ENCODE measurements at regions not wholly inside any gene's neighbourhood (a gene's known extent, or its start where the extent isn't known, plus 50 kb on each side); places are given as distances from the start of the nearest gene placed in this dataset.

DNA sequence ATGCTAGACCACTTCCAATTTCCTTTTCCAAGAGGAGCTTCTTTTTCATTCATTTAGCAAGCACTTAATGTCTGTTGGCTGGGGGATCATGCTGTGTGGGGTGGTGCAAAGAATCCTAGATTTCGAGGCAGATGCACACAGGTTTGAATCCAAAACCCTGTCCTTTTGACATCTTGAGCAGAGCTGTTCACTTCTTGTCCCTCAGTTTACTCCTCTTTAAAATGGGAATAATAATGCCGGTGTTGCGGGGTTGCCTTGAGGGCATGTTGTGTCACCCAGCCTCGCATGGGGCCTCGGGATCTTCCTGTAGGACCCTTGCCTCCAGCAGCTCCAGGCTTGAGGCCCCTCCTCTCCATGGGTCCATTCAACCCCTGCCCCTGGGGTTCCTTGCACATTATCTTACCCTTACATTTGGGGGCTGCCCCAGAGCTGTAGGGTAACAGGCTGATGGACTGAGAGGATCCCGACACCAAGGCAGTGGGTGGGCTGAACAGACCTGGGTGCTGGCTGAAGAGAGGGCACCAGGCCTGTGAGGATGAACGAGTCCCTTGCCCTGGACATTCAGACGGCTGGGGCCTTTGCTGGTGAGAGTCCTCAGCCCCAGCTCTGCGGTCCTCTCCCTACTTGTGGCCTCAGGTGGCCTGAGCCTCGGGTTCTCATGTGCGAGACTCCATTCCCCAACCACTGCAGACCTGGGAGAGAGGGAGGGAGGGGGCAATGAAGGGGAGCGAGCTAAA is 145.8 kb downstream of the BARX1 start:
- H3K36me3 Mint-ChIP-seq (ENCODE audit: insufficient read depth), result no peaks in the 10 kb centered on the region
- no peaks in the 10 kb centered on the region for H3K27me3 Mint-ChIP-seq
- peaks cover 11% of the 10 kb centered on the region for H3K4me1 Mint-ChIP-seq (ENCODE audit: low read depth)
- H3K27ac Mint-ChIP-seq, result no peak overlapping the region
- H3K4me3 Mint-ChIP-seq (ENCODE audit: low read depth), result no peak overlapping the region
- TF ChIP-seq, protein P1, sequence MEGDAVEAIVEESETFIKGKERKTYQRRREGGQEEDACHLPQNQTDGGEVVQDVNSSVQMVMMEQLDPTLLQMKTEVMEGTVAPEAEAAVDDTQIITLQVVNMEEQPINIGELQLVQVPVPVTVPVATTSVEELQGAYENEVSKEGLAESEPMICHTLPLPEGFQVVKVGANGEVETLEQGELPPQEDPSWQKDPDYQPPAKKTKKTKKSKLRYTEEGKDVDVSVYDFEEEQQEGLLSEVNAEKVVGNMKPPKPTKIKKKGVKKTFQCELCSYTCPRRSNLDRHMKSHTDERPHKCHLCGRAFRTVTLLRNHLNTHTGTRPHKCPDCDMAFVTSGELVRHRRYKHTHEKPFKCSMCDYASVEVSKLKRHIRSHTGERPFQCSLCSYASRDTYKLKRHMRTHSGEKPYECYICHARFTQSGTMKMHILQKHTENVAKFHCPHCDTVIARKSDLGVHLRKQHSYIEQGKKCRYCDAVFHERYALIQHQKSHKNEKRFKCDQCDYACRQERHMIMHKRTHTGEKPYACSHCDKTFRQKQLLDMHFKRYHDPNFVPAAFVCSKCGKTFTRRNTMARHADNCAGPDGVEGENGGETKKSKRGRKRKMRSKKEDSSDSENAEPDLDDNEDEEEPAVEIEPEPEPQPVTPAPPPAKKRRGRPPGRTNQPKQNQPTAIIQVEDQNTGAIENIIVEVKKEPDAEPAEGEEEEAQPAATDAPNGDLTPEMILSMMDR (IDR thresholded peaks at IDR 0.05; ENCODE audit: unreplicated experiment), result no peak
- H3K9me3 Mint-ChIP-seq (ENCODE audit: low read depth), result peaks cover 7% of the 10 kb centered on the region
- no peak for DNase-seq (ENCODE audit: low spot score, unreplicated experiment)

DNA sequence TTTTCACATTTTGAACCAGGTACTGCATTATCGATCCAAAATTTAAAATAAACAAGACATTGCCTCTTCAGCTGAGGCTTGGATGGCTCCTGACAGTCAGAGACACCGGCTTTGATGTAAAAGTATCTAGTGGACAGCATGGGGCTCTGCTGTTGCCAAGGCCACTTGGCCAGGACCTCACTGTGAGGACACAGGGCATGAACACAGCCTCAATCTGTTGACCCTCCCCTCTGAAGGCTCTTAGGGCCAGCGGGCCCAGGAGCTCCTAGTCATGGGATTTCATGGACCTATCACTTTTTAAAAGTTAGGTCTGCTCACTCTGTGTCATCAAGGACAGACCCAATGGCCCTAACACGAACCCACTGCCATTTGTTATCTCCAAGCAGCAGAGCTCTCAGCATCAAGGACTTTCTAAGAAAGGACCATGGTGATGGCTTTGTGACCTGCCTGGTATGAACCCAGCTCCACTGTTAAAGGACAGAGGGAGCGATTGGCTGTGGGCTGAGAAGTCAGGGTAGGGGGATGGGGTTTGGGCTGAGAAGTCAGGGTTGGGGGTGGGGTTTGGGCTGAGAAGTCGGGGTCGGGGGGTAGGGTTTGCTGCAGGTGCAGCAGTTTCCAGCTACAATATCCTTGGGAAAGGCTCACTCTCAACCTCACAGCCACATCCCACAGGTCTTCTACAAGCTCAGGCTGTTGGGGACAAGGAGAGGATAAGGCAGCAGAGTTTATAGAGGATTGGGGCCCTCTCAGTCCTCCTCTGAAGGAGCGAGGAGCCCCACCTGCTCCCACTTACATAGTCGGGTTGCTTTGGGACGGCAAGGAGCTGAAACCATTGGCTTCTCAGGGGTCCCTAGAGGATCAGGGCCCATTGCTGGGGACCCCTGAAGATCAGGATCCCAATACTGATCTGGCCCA is 146.8 kb downstream of the BARX1 start:
- Mint-ChIP-seq H3K4me1 (ENCODE audit: low read depth) (peaks cover 2% of the 10 kb centered on the region), H3K36me3 (ENCODE audit: insufficient read depth) (no peaks in the 10 kb centered on the region), H3K27me3 (no peaks in the 10 kb centered on the region), H3K27ac (no peak overlapping the region), H3K9me3 (ENCODE audit: low read depth) (peaks cover 7% of the 10 kb centered on the region), H3K4me3 (ENCODE audit: low read depth) (no peak overlapping the region)
- DNase-seq (ENCODE audit: low spot score, unreplicated experiment), result no peak
- TF ChIP-seq, protein P1 (IDR thresholded peaks at IDR 0.05; ENCODE audit: unreplicated experiment), result no peak

DNA sequence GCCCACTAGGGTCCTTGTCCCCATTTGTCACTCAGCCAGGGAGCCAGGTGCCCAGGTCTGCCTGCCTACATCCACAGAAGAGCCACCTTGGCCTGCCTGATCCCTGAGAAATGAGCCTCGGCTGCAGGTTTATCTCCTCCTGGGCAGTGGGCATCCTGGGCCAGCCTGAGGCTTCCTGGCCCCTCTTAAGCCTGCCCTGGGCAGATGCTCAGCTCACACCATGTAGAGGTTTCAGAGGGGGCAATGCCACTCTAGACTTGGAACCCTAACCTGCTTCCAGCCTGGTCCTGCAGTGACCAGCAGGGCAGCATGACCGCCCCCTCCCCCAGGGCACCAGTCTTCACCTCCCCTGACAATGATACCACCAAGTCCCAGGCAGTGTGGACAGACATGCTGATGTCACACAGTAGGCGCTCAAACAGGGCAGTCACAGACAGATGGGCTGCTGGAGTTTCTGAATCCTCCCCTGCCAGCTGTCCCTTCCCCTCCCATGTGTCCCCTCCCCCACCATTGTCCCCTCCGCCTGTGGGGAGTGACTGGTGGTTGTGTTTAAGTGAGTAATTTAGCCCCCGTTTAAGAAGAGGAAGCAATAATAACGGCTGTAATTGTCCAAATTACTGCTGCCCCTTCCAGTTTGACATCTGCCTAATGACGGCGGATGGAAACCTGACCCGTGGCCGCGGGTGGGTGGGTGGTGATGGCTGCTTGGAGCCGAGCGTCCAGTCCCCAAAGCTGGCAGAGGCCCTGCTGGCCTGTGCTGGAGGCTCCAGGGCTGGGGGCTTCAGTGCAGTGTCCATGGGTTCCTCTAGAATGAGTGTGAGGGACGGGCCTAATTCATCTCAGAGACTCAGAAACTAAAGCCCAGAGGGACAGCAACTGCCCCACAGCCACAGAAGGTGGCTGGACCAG is 147.7 kb downstream of the BARX1 start:
- H3K36me3 Mint-ChIP-seq (ENCODE audit: insufficient read depth), result no peaks in the 10 kb centered on the region
- TF ChIP-seq, protein P1 (IDR thresholded peaks at IDR 0.05; ENCODE audit: unreplicated experiment), result no peak
- peaks cover 7% of the 10 kb centered on the region for H3K9me3 Mint-ChIP-seq (ENCODE audit: low read depth)
- no peak for DNase-seq (ENCODE audit: low spot score, unreplicated experiment)
- H3K4me3 Mint-ChIP-seq (ENCODE audit: low read depth), result no peak overlapping the region
- H3K27me3 Mint-ChIP-seq, result peaks cover 3% of the 10 kb centered on the region
- no peaks in the 10 kb centered on the region for H3K4me1 Mint-ChIP-seq (ENCODE audit: low read depth)
- no peak overlapping the region for H3K27ac Mint-ChIP-seq

DNA sequence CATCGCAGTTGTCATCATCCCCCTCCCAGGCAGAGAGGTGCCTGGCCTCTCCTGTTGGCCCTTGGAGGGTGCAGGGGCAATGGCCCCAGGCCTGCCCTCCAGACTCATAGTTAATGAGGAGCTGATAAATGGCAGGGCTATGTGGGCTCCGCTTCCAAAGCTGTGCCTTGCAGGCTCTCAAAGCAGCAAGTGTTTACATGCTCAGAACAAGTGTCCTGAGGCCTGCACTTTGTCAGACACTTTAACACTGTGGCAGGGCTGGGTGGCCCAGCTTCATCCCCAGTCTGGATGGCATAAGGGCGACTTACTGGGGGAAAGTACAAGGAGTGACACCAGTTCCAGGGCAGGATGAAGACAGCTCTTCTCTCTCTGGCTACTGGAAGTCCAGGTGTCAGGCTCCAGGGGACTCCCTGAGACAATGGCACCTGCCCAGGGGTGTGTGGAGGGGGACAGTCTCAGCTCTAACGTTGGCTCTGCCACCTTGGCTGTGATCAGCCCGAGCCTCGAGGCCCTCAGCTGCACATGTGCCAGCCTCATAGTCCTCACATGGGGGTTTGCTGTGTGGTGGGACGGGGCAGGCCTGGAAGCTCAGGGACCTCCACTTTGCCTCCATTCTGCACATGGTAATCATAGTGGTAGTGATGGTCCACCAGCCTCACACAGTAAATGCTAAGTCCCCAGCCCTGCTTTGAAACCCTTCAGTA is 153.4 kb downstream of the BARX1 start:
- TF ChIP-seq, protein P1 (IDR thresholded peaks at IDR 0.05; ENCODE audit: unreplicated experiment), result no peak
- Mint-ChIP-seq H3K4me3 (ENCODE audit: low read depth) (no peak overlapping the region), H3K4me1 (ENCODE audit: low read depth) (no peaks in the 10 kb centered on the region), H3K9me3 (ENCODE audit: low read depth) (peaks cover 7% of the 10 kb centered on the region), H3K36me3 (ENCODE audit: insufficient read depth) (no peaks in the 10 kb centered on the region), H3K27me3 (peaks cover 3% of the 10 kb centered on the region), H3K27ac (no peak overlapping the region)
- no peak for DNase-seq (ENCODE audit: low spot score, unreplicated experiment)

All from progenitor cell of endocrine pancreas (in vitro differentiated cells).